Endothelial cell of umbilical vein (primary cell): ENCODE measurements at regions not wholly inside any gene's neighbourhood (a gene's known extent, or its start where the extent isn't known, plus 50 kb on each side); places are given as distances from the start of the nearest gene placed in this dataset.

Experiments used
- BruUV-seq: library from RNA; stranded (reverse); fragments of 400-500 nt; replicated peaks from 2 replicates; lab custom pipeline; 2021; lab: Mats Ljungman, UMichigan
- CTCF ChIA-PET: fragments of 300-600, 350-600 bp; sonication (Branson Sonifier 250); formaldehyde crosslinking; loops from one replicate; lab custom pipeline; 2021; ENCODE audit warnings: antibody characterized with exemption, inconsistent platforms; lab: Charles Lee
- POLR2A ChIA-PET: fragments of 300-600, 350-600 bp; sonication (Branson Sonifier 250); formaldehyde crosslinking; loops from one replicate; lab custom pipeline; 2021; ENCODE audit warnings: antibody characterized with exemption, inconsistent platforms; lab: Charles Lee
- DNase-seq: peaks from one replicate; pipeline ENCODE4 v3.0.0-alpha.2; 2011; ENCODE audit warnings: low read depth, low spot score
- FAIRE-seq: peaks from 2 replicates; lab custom pipeline; 2011; peaks lifted over from hg19 to GRCh38; lab: Jason Lieb, UNC
- H2AFZ ChIP-seq: 2 replicates; pipeline ENCODE4 v1.6.0; 2012; ENCODE audit warnings: low read depth, low read length, control low read depth, inconsistent platforms
- H3K27ac ChIP-seq: 2 replicates; pipeline ENCODE4 v1.5.1; 2011; ENCODE audit warnings: low read depth, mild to moderate bottlenecking, control low read depth, low read length, moderate library complexity; ENCODE audit not compliant: insufficient read depth
- H3K27me3 ChIP-seq, 2 experiments: 2 replicates each; pipeline versions ENCODE4 v1.6.0 to v1.6.1; 2011; ENCODE audit warnings: low read length in 2 of 2, mixed read lengths in 1 of 2; ENCODE audit not compliant: control insufficient read depth in 2 of 2, insufficient read depth in 2 of 2
- H3K36me3 ChIP-seq, 2 experiments: 2 replicates in 1 of 2; 3 replicates in 1 of 2; pipeline ENCODE4 v1.5.1; 2011; ENCODE audit warnings: low read length in 2 of 2, mild to moderate bottlenecking in 1 of 2, moderate library complexity in 1 of 2; ENCODE audit not compliant: control insufficient read depth in 2 of 2, insufficient read depth in 2 of 2; ENCODE audit errors: extremely low read depth in 1 of 2
- H3K4me1 ChIP-seq: 3 replicates; pipeline ENCODE4 v1.5.1; 2011; ENCODE audit warnings: mild to moderate bottlenecking, low read length; ENCODE audit not compliant: control insufficient read depth, insufficient read depth; ENCODE audit errors: extremely low read depth
- H3K4me2 ChIP-seq: 2 replicates; pipeline ENCODE4 v1.6.1; 2011; ENCODE audit warnings: low read length, control low read depth, mixed read lengths; ENCODE audit not compliant: insufficient read depth
- H3K4me3 ChIP-seq, 3 experiments: fragments of 200-600 bp in 1 of 3; sonication (generic), shearing (Covaris generic) in 1 of 3; replicated peaks in 1 of 3; 2 replicates each; pipeline ENCODE4 v1.5.1; 2011 to 2016; ENCODE audit warnings: control low read depth in 3 of 3, low read length in 3 of 3, mild to moderate bottlenecking in 2 of 3, inconsistent platforms in 1 of 3, low read depth in 1 of 3, moderate library complexity in 1 of 3; ENCODE audit not compliant: insufficient read depth in 1 of 3
- H3K79me2 ChIP-seq: 2 replicates; pipeline ENCODE4 v1.6.0; 2012; ENCODE audit warnings: low read length, inconsistent platforms; ENCODE audit not compliant: control insufficient read depth, insufficient read depth
- H3K9ac ChIP-seq: replicated peaks from 2 replicates; pipeline ENCODE3; 2011; ENCODE audit warnings: low read length, control low read depth; ENCODE audit not compliant: insufficient read depth; ENCODE audit errors: extremely low read depth
- H3K9me1 ChIP-seq: replicated peaks from 3 replicates; pipeline ENCODE4 v1.6.0; 2011; ENCODE audit warnings: mild to moderate bottlenecking, low read length; ENCODE audit not compliant: control insufficient read depth, insufficient read depth; ENCODE audit errors: extremely low read depth
- H3K9me3 ChIP-seq: replicated peaks from 2 replicates; pipeline ENCODE4 v1.5.1; 2012; ENCODE audit warnings: low read length, inconsistent platforms; ENCODE audit not compliant: control insufficient read depth, insufficient read depth
- H4K20me1 ChIP-seq: replicated peaks from 2 replicates; pipeline ENCODE3; 2011; ENCODE audit warnings: mild to moderate bottlenecking, low read length; ENCODE audit not compliant: control insufficient read depth, insufficient read depth; ENCODE audit errors: extremely low read depth
- CTCF ChIP-seq, 2 donors: IDR thresholded peaks; 1 replicate in 1 of 2; 2 replicates in 1 of 2; pipeline ENCODE4 v1.5.1; 2011; ENCODE audit warnings: low read length in 2 of 2, mild to moderate bottlenecking in 2 of 2, moderate library complexity in 2 of 2, control low read depth in 1 of 2, inconsistent platforms in 1 of 2, low read depth in 1 of 2; ENCODE audit not compliant: insufficient read depth in 1 of 2; ENCODE audit errors: extremely low read depth in 1 of 2
- EZH2 ChIP-seq: IDR thresholded peaks from 2 replicates; pipeline ENCODE4 v1.6.1; 2012; ENCODE audit warnings: borderline replicate concordance, low read depth, mild to moderate bottlenecking, moderate library complexity, low read length, inconsistent platforms; ENCODE audit not compliant: severe bottlenecking
- FOS ChIP-seq: IDR thresholded peaks from 2 replicates; pipeline ENCODE4 v1.6.1; 2011; ENCODE audit warnings: mild to moderate bottlenecking, low read length, moderate library complexity, borderline replicate concordance; ENCODE audit not compliant: insufficient read depth
- GATA2 ChIP-seq: IDR thresholded peaks from 2 replicates; pipeline ENCODE4 v1.7.0; 2011; ENCODE audit warnings: low read depth, mild to moderate bottlenecking, moderate library complexity, mixed read lengths, low read length; ENCODE audit not compliant: insufficient read length, insufficient read depth
- MAX ChIP-seq: IDR thresholded peaks from 2 replicates; pipeline ENCODE4 v1.6.1; 2011; ENCODE audit not compliant: insufficient read depth, insufficient read length
- MYC ChIP-seq: IDR thresholded peaks from one replicate; pipeline ENCODE4 v1.6.1; 2011; ENCODE audit warnings: mild to moderate bottlenecking, low read depth, low read length
- POLR2A ChIP-seq: IDR thresholded peaks from 2 replicates; pipeline ENCODE4 v1.6.1; 2012; ENCODE audit warnings: low read depth, mild to moderate bottlenecking, control low read depth, low read length
- POLR2AphosphoS5 ChIP-seq: IDR thresholded peaks from 2 replicates; pipeline ENCODE4 v1.6.1; 2012; ENCODE audit warnings: low read depth, mild to moderate bottlenecking, control low read depth, low read length, moderate library complexity; ENCODE audit not compliant: insufficient read depth
- dilution Hi-C: fragments of 300-500 bp; cut with MboI; formaldehyde crosslinking; loops from one replicate; pipeline ENCODE4 v1.15.0; 2019; ENCODE audit warnings: low sequenced_read_pairs; ENCODE audit not compliant: extremely low pct_ligation_motif_present
- intact Hi-C: fragments of 100-400 bp; cut with micrococcal nuclease; formaldehyde crosslinking; loops from one replicate; pipeline ENCODE4 v1.10.0; 2022

- ChIA-PET POLR2A (no interaction called here), CTCF (interaction anchor here (1.0 to 2.5 kb wide), 2 partner anchors 34 to 332 kb away, joined by 3 to 6 read pairs; no protein-coding TSS in a partner anchor)
- dilution Hi-C loops (no loop called here), intact Hi-C loops (no loop called here)
- Histone ChIP-seq H3K9ac (no peak overlapping the region), H4K20me1 (no peaks in the 10 kb centered on the region), H3K27me3 (peaks cover 5 to 10% of the 10 kb centered on the region in 2 experiments), H3K36me3 (no peaks in the 10 kb centered on the region), H3K4me2 (no peak overlapping the region), H2AFZ (no peak overlapping the region), H3K27ac (no peak overlapping the region), H3K4me3 (no peak overlapping the region), H3K79me2 (no peaks in the 10 kb centered on the region), H3K9me1 (no peaks in the 10 kb centered on the region), H3K9me3 (no peaks in the 10 kb centered on the region), H3K4me1 (no peaks in the 10 kb centered on the region)
- TF ChIP-seq GATA2 = no peak
- no peak for TF ChIP-seq CTCF (IDR thresholded peaks at IDR 0.05; ENCODE audit: extremely low read depth in 1 of 2, insufficient read depth in 1 of 2, low read depth in 1 of 2, low read length in 2 of 2)
- TF ChIP-seq MYC = no peak
- no peak for TF ChIP-seq POLR2A
- TF ChIP-seq EZH2 = no peak
- TF ChIP-seq POLR2AphosphoS5 = no peak
- no peak for TF ChIP-seq MAX
- no peak for TF ChIP-seq FOS
- FAIRE-seq (no peak), DNase-seq (no peak)
- no TSS peak for BruUV-seq
These were observed 153.5 kb upstream of the SIX2 start for GRCh38 chr2:45162711-45163110.
